ENCODE measurements at regions not wholly inside any gene's neighbourhood (a gene's known extent, or its start where the extent isn't known, plus 50 kb on each side); places are given as distances from the start of the nearest gene placed in this dataset.

GRCh38 chr3:34780294-34780693 lies 859.0 kb upstream of the ARPP21 start:
- Histone ChIP-seq H3K27me3 (ENCODE audit: insufficient read depth, poor library complexity, severe bottlenecking) (no peaks in the 10 kb centered on the region), H3K4me3 (replicated peaks; ENCODE audit: insufficient read depth, low read length) (no peak overlapping the region), H3K27ac (replicated peaks) (no peak overlapping the region)
- no peak for DNase-seq (ENCODE audit: low read depth in 1 of 2, low spot score in 1 of 2)
- TF ChIP-seq SPI1 (IDR thresholded peaks at IDR 0.05; ENCODE audit: borderline replicate concordance, low read depth) (no peak), CTCF (IDR thresholded peaks at IDR 0.05; ENCODE audit: insufficient read depth, low read length) (no peak), REST (IDR thresholded peaks at IDR 0.05; ENCODE audit: insufficient replicate concordance, low read depth) (no peak)

GRCh38 chr3:34780973-34781372 lies 858.4 kb upstream of the ARPP21 start:
- TF ChIP-seq POLR2AphosphoS5 (IDR thresholded peaks at IDR 0.05; ENCODE audit: low read depth), result no peak
- Histone ChIP-seq H3K27ac (replicated peaks) (no peak overlapping the region), H3K4me3 (replicated peaks; ENCODE audit: insufficient read depth, low read length) (no peak overlapping the region), H3K27me3 (ENCODE audit: insufficient read depth, poor library complexity, severe bottlenecking) (no peaks in the 10 kb centered on the region)
- DNase-seq (ENCODE audit: low read depth in 1 of 2, low spot score in 1 of 2), result no peak

GRCh38 chr3:34782871-34783270 lies 856.5 kb upstream of the ARPP21 start:
- H3K27me3 ChIP-seq (ENCODE audit: insufficient read depth, poor library complexity, severe bottlenecking), result no peaks in the 10 kb centered on the region
- no peak for DNase-seq (ENCODE audit: low read depth in 1 of 2, low spot score in 1 of 2)
- H3K27ac ChIP-seq (replicated peaks), result no peak overlapping the region
- no peak overlapping the region for H3K4me3 ChIP-seq (replicated peaks; ENCODE audit: insufficient read depth, low read length)
- TF ChIP-seq POLR2AphosphoS5 (IDR thresholded peaks at IDR 0.05; ENCODE audit: low read depth), result no peak
- no peak for TF ChIP-seq GABPA (IDR thresholded peaks at IDR 0.05; ENCODE audit: low read depth)

GRCh38 chr3:34783876-34784275 lies 855.4 kb upstream of the ARPP21 start:
- Histone ChIP-seq H3K27ac (replicated peaks) (peak overlapping the region; percentile 37), H3K4me3 (replicated peaks; ENCODE audit: insufficient read depth, low read length) (no peak overlapping the region), H3K27me3 (ENCODE audit: insufficient read depth, poor library complexity, severe bottlenecking) (no peaks in the 10 kb centered on the region)
- peak in 1 of 2 experiments; percentile 12 for DNase-seq (ENCODE audit: low read depth in 1 of 2, low spot score in 1 of 2)
- TF ChIP-seq CTCF (IDR thresholded peaks at IDR 0.05; ENCODE audit: insufficient read depth, low read length) (no peak), GABPA (IDR thresholded peaks at IDR 0.05; ENCODE audit: low read depth) (no peak), SPI1 (IDR thresholded peaks at IDR 0.05; ENCODE audit: borderline replicate concordance, low read depth) (no peak), POLR2AphosphoS5 (IDR thresholded peaks at IDR 0.05; ENCODE audit: low read depth) (no peak), REST (IDR thresholded peaks at IDR 0.05; ENCODE audit: insufficient replicate concordance, low read depth) (no peak)

GRCh38 chr3:34793057-34793456 lies 846.3 kb upstream of the ARPP21 start:
- TF ChIP-seq GABPA (IDR thresholded peaks at IDR 0.05; ENCODE audit: low read depth) (no peak), REST (IDR thresholded peaks at IDR 0.05; ENCODE audit: insufficient replicate concordance, low read depth) (no peak), CTCF (IDR thresholded peaks at IDR 0.05; ENCODE audit: insufficient read depth, low read length) (no peak), SPI1 (IDR thresholded peaks at IDR 0.05; ENCODE audit: borderline replicate concordance, low read depth) (no peak), POLR2AphosphoS5 (IDR thresholded peaks at IDR 0.05; ENCODE audit: low read depth) (no peak)
- Histone ChIP-seq H3K27me3 (ENCODE audit: insufficient read depth, poor library complexity, severe bottlenecking) (no peaks in the 10 kb centered on the region), H3K4me3 (replicated peaks; ENCODE audit: insufficient read depth, low read length) (no peak overlapping the region), H3K27ac (replicated peaks) (no peak overlapping the region)
- DNase-seq (ENCODE audit: low read depth in 1 of 2, low spot score in 1 of 2), result no peak

Data from HL-60 (cell line).